Caco-2 (cell line): ENCODE measurements at regions not wholly inside any gene's neighbourhood (a gene's known extent, or its start where the extent isn't known, plus 50 kb on each side); places are given as distances from the start of the nearest gene placed in this dataset.

Experiments used
- BruUV-seq: library from RNA; stranded (reverse); fragments of 400-500 nt; replicated peaks from 2 replicates; lab custom pipeline; 2021; lab: Mats Ljungman, UMichigan
- CTCF ChIA-PET: fragments of 300-600 bp; sonication (Branson Sonifier 250); formaldehyde crosslinking; loops from one replicate; lab custom pipeline; 2022; ENCODE audit warnings: antibody characterized with exemption; lab: Charles Lee
- POLR2A ChIA-PET: fragments of 300-600 bp; sonication (Branson Sonifier 250); formaldehyde crosslinking; loops from one replicate; lab custom pipeline; 2022; ENCODE audit warnings: antibody characterized with exemption; lab: Charles Lee
- DNase-seq, 2 experiments: peaks; one replicate each; pipeline versions ENCODE4 v3.0.0 to v3.0.0-alpha.2; 2020 to 2022
- H3K27me3 ChIP-seq: replicated peaks from 2 replicates; pipeline ENCODE4 v1.6.0; 2011; ENCODE audit warnings: low read length; ENCODE audit not compliant: control insufficient read depth, insufficient read depth
- H3K36me3 ChIP-seq: 2 replicates; pipeline ENCODE4 v1.5.1; 2011; ENCODE audit warnings: low read length; ENCODE audit not compliant: control insufficient read depth, insufficient read depth
- H3K4me1 ChIP-seq: fragments of 250-450 bp; sonication (Bioruptor Pico); 2 replicates; pipeline ENCODE4 v1.5.1; 2020; ENCODE audit warnings: mild to moderate bottlenecking
- H3K4me3 ChIP-seq: 2 replicates; pipeline ENCODE4 v1.5.1; 2011; ENCODE audit warnings: low read depth, mild to moderate bottlenecking, control low read depth, low read length
- H3K9me3 ChIP-seq: fragments of 250-450 bp; sonication (Bioruptor Pico); 2 replicates; pipeline ENCODE4 v1.5.1; 2020; ENCODE audit warnings: mild to moderate bottlenecking, moderate library complexity
- H3K27ac Mint-ChIP-seq: one replicate; pipeline ENCODE4 v1.8.0; 2022; ENCODE audit warnings: mixed read lengths; ENCODE audit not compliant: unreplicated experiment
- H3K27me3 Mint-ChIP-seq: one replicate; pipeline ENCODE4 v1.8.0; 2022; ENCODE audit warnings: mixed read lengths; ENCODE audit not compliant: insufficient read depth, unreplicated experiment
- H3K36me3 Mint-ChIP-seq: one replicate; pipeline ENCODE4 v1.8.0; 2022; ENCODE audit warnings: mild to moderate bottlenecking, mixed read lengths; ENCODE audit not compliant: insufficient read depth, unreplicated experiment
- H3K4me1 Mint-ChIP-seq: one replicate; pipeline ENCODE4 v1.8.0; 2022; ENCODE audit warnings: low read depth, mixed read lengths; ENCODE audit not compliant: unreplicated experiment
- H3K4me3 Mint-ChIP-seq: one replicate; pipeline ENCODE4 v1.8.0; 2022; ENCODE audit warnings: mild to moderate bottlenecking, moderate library complexity, mixed read lengths; ENCODE audit not compliant: unreplicated experiment
- H3K9me3 Mint-ChIP-seq: one replicate; pipeline ENCODE4 v1.8.0; 2022; ENCODE audit warnings: mixed read lengths; ENCODE audit not compliant: unreplicated experiment
- CTCF ChIP-seq, 2 experiments: fragments of 200-600 bp in 1 of 2; IDR thresholded peaks; 1 replicate in 1 of 2; 2 replicates in 1 of 2; pipeline versions ENCODE4 v1.5.1 to v1.8.0; 2011 to 2022; ENCODE audit warnings: antibody characterized with exemption in 1 of 2, control low read depth in 1 of 2, inconsistent platforms in 1 of 2, low read depth in 1 of 2, low read length in 1 of 2, mild to moderate bottlenecking in 1 of 2, moderate library complexity in 1 of 2; ENCODE audit not compliant: insufficient read depth in 1 of 2, severe bottlenecking in 1 of 2, unreplicated experiment in 1 of 2
- intact Hi-C: fragments of 100-400 bp; cut with micrococcal nuclease; formaldehyde crosslinking; loops from one replicate; pipeline ENCODE4 v1.10.0; 2022; ENCODE audit not compliant: unreplicated experiment

DNA sequence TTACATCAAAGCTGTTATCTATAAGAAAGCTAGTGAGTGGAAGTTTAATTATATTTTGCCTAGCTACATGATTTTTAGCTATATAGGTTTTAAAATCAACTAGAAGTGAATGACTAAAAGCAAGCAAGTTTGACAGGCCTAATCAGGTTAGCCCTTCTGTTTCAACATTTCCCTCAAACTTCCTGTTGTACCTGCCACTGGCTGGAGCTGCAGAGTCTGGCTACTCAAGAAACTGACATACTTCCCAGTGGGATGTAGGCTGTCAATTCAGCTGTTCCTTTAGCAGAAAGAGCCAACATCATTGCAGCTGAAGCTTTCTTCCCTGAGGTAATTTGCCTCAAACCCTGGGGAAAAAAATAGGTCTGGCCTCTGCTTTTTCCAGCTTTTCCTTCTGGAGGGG is 87.1 kb upstream of the TNR start:
- no peaks in the 10 kb centered on the region for H3K9me3 Mint-ChIP-seq
- ChIA-PET POLR2A (no interaction called here), CTCF (no interaction called here)
- DNase-seq, result no peak
- peaks cover 32% of the 10 kb centered on the region for H3K4me1 ChIP-seq
- TF ChIP-seq CTCF (IDR thresholded peaks at IDR 0.05; ENCODE audit: insufficient read depth in 1 of 2, low read depth in 1 of 2, low read length in 1 of 2, severe bottlenecking in 1 of 2, unreplicated experiment in 1 of 2), result no peak
- no peaks in the 10 kb centered on the region for H3K36me3 ChIP-seq
- no peak overlapping the region for H3K27ac Mint-ChIP-seq
- no peak overlapping the region for H3K4me3 ChIP-seq
- no TSS peak for BruUV-seq
- H3K36me3 Mint-ChIP-seq, result no peaks in the 10 kb centered on the region
- peaks cover 10% of the 10 kb centered on the region; the same call in 1 of the 2 replicates for H3K9me3 ChIP-seq
- intact Hi-C loops, result no loop called here
- H3K4me1 Mint-ChIP-seq, result peaks cover 22% of the 10 kb centered on the region
- no peaks in the 10 kb centered on the region for H3K27me3 Mint-ChIP-seq
- H3K4me3 Mint-ChIP-seq, result no peak overlapping the region
- H3K27me3 ChIP-seq, result no peaks in the 10 kb centered on the region

- Mint-ChIP-seq H3K9me3 (no peaks in the 10 kb centered on the region), H3K27me3 (no peaks in the 10 kb centered on the region), H3K27ac (no peak overlapping the region), H3K4me3 (no peak overlapping the region), H3K4me1 (peaks cover 16% of the 10 kb centered on the region), H3K36me3 (no peaks in the 10 kb centered on the region)
- Histone ChIP-seq H3K36me3 (no peaks in the 10 kb centered on the region), H3K9me3 (peaks cover 10% of the 10 kb centered on the region; the same call in 1 of the 2 replicates), H3K4me3 (no peak overlapping the region), H3K27me3 (no peaks in the 10 kb centered on the region), H3K4me1 (peaks cover 32% of the 10 kb centered on the region)
- no TSS peak for BruUV-seq
- TF ChIP-seq CTCF (IDR thresholded peaks at IDR 0.05; ENCODE audit: insufficient read depth in 1 of 2, low read depth in 1 of 2, low read length in 1 of 2, severe bottlenecking in 1 of 2, unreplicated experiment in 1 of 2), result no peak
- intact Hi-C loops, result no loop called here
- ChIA-PET POLR2A (no interaction called here), CTCF (no interaction called here)
- DNase-seq, result no peak
Measured at GRCh38 chr1:175829845-175830244, 86.5 kb upstream of the TNR start.

DNA sequence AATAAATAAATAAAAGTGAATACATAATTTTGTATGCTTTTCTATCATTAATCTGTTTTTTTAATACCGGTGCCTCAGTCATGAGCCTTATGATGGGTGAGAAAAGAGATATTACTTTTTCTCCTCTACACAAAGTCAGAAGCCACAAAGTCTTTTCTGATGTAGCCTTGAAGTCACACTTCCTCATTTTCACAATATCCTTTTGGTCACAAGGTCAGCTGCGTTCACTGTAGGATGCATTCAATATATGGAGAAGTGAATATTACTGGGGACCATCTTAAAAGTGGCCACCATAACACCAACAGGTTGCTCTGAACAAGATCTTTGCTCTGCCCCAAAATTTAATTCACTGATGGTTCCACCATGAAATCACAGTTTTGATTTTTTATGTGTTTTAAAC is 83.3 kb upstream of the TNR start:
- Histone ChIP-seq H3K36me3 (no peaks in the 10 kb centered on the region), H3K4me3 (no peak overlapping the region), H3K27me3 (no peaks in the 10 kb centered on the region), H3K4me1 (peaks cover 16% of the 10 kb centered on the region), H3K9me3 (peaks cover 10% of the 10 kb centered on the region; the same call in 1 of the 2 replicates)
- intact Hi-C loops, result no loop called here
- TF ChIP-seq CTCF (IDR thresholded peaks at IDR 0.05; ENCODE audit: insufficient read depth in 1 of 2, low read depth in 1 of 2, low read length in 1 of 2, severe bottlenecking in 1 of 2, unreplicated experiment in 1 of 2), result no peak
- no peaks in the 10 kb centered on the region for H3K36me3 Mint-ChIP-seq
- no peak overlapping the region for H3K27ac Mint-ChIP-seq
- BruUV-seq, result no TSS peak
- no peaks in the 10 kb centered on the region for H3K27me3 Mint-ChIP-seq
- no peak overlapping the region for H3K4me3 Mint-ChIP-seq
- peaks cover 3% of the 10 kb centered on the region for H3K9me3 Mint-ChIP-seq
- ChIA-PET POLR2A (no interaction called here), CTCF (no interaction called here)
- DNase-seq, result no peak
- peaks cover 12% of the 10 kb centered on the region for H3K4me1 Mint-ChIP-seq
